NCI-H226 (cell line): ENCODE measurements at regions not wholly inside any gene's neighbourhood (a gene's known extent, or its start where the extent isn't known, plus 50 kb on each side); places are given as distances from the start of the nearest gene placed in this dataset.

Source experiments
- DNase-seq: peaks from one replicate; pipeline ENCODE4 v3.0.0-alpha.2; 2015

- no peak for DNase-seq
These were observed 589.5 kb upstream of the CADM1 start for GRCh38 chr11:116093481-116094270.

GRCh38 chr11:116093065-116093464 lies 588.9 kb upstream of the CADM1 start:
- DNase-seq: no peak

DNA sequence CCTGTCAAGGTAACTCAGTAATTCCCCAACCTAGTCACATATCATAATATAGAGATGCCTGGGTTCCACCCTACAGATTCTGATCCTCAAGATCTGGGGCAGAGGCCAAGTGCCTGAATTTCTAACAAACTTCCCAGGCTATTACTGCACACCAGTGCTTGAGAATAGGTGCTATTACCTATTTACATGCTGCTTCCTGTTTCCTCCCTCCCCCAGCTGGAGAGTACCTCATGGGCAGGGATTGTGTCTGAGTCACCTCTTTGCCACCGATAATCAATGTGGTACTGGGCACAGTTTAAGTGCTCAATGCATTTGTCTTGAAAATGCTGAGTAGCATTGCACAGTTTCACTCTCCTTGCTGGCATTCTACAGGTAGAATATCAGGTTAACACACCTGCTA lies 582.2 kb upstream of the CADM1 start:
- DNase-seq: no peak

GRCh38 chr11:116085031-116085635 lies 580.9 kb upstream of the CADM1 start:
- DNase-seq: no peak

DNA sequence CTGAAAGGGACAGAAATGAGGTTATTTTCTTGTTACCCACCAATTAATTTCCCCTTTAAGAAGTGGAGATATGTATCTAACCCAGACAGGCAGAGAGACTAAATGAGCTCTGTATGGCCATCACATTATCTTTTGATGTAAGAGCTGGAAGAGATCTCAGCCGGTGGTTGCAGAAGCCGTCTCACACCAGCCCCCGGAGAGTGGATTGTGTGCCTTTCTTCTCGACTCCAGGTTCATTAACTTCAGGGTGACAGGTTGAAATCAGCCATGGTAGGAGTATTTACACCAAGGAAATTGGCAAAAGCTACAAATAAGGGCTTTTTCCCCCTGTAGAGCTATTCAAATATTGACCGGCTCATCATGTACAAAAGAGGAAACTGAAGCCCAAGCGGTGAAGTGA lies 580.3 kb upstream of the CADM1 start:
- DNase-seq: no peak

- DNase-seq: no peak
These were observed 578.0 kb upstream of the CADM1 start for GRCh38 chr11:116082256-116082655.

GRCh38 chr11:116079580-116079979 lies 575.4 kb upstream of the CADM1 start:
- no peak for DNase-seq

- no peak for DNase-seq
These were observed 573.9 kb upstream of the CADM1 start for GRCh38 chr11:116078101-116078591.

DNA sequence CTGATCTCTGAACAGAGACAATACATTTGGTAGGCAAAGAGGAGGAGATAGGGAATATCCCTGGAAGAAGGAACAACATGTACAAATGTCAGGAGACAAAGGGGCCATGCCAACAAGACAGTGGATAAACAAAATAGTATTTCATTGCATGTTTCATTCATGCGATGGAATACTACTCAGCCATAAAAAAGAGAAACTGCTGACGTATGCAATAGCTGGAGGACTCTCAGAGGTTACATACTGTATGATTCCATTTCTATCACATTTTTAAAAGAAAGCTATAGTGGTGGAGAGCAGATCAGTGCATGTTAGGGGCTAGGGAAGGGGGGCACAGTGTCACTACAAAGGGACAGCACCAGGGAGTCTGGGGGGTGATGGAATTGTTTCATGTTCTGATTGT lies 572.9 kb upstream of the CADM1 start:
- no peak for DNase-seq

GRCh38 chr11:116073854-116074837 lies 569.9 kb upstream of the CADM1 start:
- no peak for DNase-seq

GRCh38 chr11:116072601-116073410 lies 568.6 kb upstream of the CADM1 start:
- no peak for DNase-seq

GRCh38 chr11:116072133-116072532 lies 567.9 kb upstream of the CADM1 start:
- DNase-seq: no peak

DNA sequence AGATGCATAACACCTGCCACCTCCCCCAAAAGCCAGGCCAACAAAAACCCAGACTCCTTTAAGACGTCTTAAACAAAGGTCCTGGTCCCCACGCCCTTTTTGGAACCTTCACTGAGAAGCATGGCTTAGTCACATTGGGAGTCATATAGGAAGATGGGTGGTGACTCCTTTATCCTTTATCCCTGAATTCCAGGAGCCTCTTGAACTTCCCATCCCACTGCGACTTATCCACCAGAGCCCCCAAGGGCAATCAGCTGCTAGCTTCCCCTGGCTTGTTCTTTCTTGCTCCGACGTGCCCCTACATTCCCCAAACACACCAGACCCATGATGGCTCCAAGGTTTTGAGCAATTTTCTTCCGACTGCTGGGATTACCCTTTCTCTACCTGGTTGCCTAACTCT lies 567.0 kb upstream of the CADM1 start:
- no peak for DNase-seq

DNA sequence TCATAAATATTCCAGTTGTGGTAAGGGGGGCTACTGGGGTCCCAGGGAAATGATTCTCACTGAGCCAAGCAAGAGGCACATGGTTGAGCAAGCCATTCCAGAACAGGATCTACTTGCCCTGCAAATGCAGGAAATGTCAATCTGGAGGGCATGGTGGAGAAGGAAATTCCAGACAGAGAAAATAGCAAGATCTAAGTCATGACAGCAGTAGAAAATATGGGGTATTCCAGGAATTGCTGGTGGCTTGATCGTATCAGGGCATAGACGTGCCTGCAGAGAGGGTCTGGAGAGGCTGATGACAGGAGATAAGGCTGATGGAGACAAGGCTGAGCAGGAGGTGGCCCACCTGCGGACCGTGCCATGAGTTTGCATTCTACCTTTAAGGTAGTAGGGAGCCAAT lies 566.3 kb upstream of the CADM1 start:
- DNase-seq: no peak

DNA sequence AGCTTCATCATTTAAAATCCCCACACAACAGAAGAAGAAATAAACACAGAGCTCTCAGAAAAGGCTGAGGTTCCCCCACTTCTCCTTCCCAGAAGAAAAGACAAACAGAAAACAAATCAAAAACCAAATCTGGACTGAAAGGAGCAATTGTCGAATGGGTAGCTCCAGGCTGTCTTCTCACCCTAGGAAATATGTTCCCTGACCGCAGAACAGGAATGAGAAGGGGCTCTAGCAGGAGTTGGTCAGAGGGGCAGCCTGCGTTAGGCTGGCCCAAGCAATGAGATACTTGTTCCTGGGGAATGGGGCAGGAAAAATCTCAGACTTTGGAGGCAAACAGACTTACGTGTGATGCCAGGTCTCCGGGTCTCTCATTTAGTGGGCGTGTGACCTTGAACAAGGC lies 562.6 kb upstream of the CADM1 start:
- DNase-seq: no peak

DNA sequence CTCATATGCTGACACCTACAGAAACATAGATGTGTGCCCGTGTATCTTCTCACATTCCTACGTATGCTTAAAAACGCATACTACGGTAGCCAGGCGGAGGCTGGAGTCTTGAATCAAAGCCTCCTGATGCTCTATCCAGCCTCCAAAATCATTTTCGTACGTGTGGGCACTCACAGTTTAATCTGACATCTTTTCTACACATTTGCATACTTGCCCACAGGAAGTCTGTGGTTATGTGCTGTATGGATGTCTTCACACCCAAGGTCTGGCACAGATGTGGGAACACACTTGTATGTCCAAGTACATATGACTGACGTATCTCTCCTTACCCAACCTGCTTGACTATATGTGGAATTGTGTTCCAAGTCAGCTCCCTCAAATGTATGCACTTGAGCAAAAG lies 561.8 kb upstream of the CADM1 start:
- no peak for DNase-seq

DNA sequence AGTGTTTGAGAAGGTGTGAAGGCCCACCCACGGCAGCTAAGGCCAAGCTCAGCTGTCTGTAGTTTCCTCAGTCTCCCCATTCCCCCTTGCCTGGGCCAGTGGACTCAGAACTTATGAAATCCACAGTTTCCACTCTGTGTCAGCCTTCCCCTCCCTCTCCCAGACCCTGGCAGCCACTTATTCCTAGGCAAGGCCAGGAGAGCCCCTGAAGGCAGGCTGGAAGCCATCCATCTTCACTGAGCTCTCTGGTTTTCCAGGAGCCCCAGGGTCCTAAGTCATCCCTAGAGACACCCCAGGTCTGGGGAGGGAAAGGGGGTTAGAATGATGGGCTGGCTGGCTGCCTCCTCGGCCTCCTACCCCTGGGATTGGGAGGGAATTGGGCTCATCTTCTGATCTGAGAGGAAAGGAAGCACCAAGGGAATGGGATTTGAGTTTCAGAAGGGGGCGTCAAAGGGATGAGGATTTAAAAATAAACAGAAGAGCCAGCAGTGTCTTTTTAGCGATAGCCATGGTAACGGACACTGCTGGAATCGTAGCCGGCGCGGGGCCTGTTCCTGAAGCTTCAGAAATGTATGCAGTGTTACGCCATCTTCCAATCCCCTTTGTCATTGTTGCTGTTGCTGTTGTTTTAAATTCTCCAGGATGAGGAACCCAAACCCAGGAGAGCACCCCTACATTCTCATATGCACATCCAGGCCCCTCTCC lies 561.1 kb upstream of the CADM1 start:
- DNase-seq: no peak

GRCh38 chr11:116062490-116063171 lies 558.4 kb upstream of the CADM1 start:
- no peak for DNase-seq

DNA sequence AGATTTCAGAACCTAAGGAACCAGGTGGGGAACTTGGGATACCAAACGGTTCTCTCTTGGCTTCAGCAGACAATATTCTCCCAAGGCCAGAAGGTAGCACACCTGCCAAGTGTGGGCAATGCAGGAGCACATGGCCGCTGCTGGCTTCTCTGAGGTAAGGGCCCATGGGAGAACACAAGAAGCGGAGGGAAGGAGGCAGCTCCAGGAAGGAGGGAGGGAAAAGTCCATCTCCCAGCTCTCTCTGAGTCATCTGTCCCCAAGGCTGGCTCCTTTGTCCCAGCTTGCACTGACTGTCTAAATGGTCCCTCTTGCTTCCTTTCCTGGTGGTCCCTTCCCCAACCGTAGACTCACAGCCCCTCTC lies 557.9 kb upstream of the CADM1 start:
- DNase-seq: no peak

GRCh38 chr11:116061322-116061721 lies 557.1 kb upstream of the CADM1 start:
- no peak for DNase-seq

- DNase-seq: no peak
These were observed 555.7 kb upstream of the CADM1 start for GRCh38 chr11:116059919-116060318.
